ENCODE measurements at regions not wholly inside any gene's neighbourhood (a gene's known extent, or its start where the extent isn't known, plus 50 kb on each side); places are given as distances from the start of the nearest gene placed in this dataset.

DNA sequence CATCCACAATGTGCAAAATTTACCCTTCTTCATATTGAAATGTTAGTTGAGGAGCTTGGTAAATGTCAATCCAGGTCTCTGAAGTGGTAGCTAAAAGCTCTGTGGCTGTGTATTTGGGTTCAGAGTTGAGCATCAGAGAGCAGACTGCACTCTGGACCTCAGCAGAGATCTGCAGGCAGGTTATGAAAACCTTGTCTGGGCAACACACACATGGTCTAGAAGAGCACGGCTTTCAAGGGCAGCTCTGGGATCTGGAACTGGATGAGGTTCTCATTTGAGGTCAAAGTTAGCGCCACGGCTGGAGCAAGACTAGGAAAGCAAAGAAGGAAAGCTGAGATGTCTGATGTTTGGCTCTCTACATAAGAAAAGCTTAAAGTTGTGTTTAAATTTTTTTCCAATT, 243.0 kb downstream of the SH3BP4 start:
- Histone ChIP-seq H3K27me3 (replicated peaks in 1 of 4; ENCODE audit: control insufficient read depth in 3 of 4, extremely low read depth in 1 of 4, insufficient read depth in 3 of 4, low read length in 3 of 4) (peaks cover 0 to 1% (median 0%) of the 10 kb centered on the region in 4 experiments; a peak in 1 of 7 replicates), H3K79me2 (ENCODE audit: control insufficient read depth in 1 of 2, insufficient read depth in 2 of 2, low read length in 2 of 2) (no peaks in the 10 kb centered on the region), H3K9me3 (ENCODE audit: insufficient read depth in 2 of 2, low read depth in 1 of 2, low read length in 1 of 2) (no peaks in the 10 kb centered on the region), H2BK12ac (ENCODE audit: low read depth, low read length) (no peak overlapping the region), H3K23me2 (ENCODE audit: low read depth, low read length) (no peaks in the 10 kb centered on the region), H2AK5ac (ENCODE audit: low read depth, low read length) (no peak overlapping the region), H4K20me1 (replicated peaks in 1 of 2; ENCODE audit: control insufficient read depth in 1 of 2, insufficient read depth in 2 of 2, low read length in 2 of 2) (no peaks in the 10 kb centered on the region), H2AFZ (ENCODE audit: low read length) (no peak overlapping the region), H3K79me1 (ENCODE audit: low read depth, low read length) (no peaks in the 10 kb centered on the region), H3K36me3 (ENCODE audit: control insufficient read depth in 2 of 4, insufficient read depth in 4 of 4, low read length in 3 of 4) (no peaks in the 10 kb centered on the region), H3K4me2 (ENCODE audit: insufficient read depth in 1 of 2, low read depth in 2 of 2, low read length in 2 of 2) (no peak overlapping the region), H2BK120ac (replicated peaks; ENCODE audit: low read depth, low read length) (no peak overlapping the region), H3K23ac (ENCODE audit: insufficient read length) (no peak overlapping the region), H2BK20ac (ENCODE audit: low read length) (no peak overlapping the region), H3K18ac (ENCODE audit: extremely low read depth, low read length) (no peak overlapping the region), H2BK5ac (ENCODE audit: low read depth, low read length) (no peak overlapping the region), H4K91ac (replicated peaks; ENCODE audit: insufficient read length, low read length) (no peak overlapping the region), H2BK15ac (ENCODE audit: low read length) (no peak overlapping the region), H3K4ac (replicated peaks; ENCODE audit: insufficient read length, low read depth, low read length) (no peak overlapping the region), H3K56ac (replicated peaks; ENCODE audit: insufficient read length, low read depth, low read length) (no peak overlapping the region), H3K27ac (ENCODE audit: low read depth, low read length) (no peak overlapping the region), H3K4me3 (ENCODE audit: extremely low read depth in 1 of 4, insufficient read depth in 2 of 4, low read depth in 3 of 4, low read length in 4 of 4) (no peak overlapping the region), H3K14ac (ENCODE audit: insufficient read length) (no peak overlapping the region), H4K8ac (ENCODE audit: extremely low read depth, insufficient read depth, low read length) (no peak overlapping the region), H3K9ac (replicated peaks in 1 of 4; ENCODE audit: extremely low read depth in 1 of 4, low read depth in 3 of 4, low read length in 3 of 4) (no peak overlapping the region), H4K5ac (ENCODE audit: insufficient read length, low read depth, low read length) (no peak overlapping the region), H3K4me1 (replicated peaks in 1 of 4; ENCODE audit: control insufficient read depth in 3 of 4, insufficient read depth in 4 of 4, low read length in 3 of 4) (no peaks in the 10 kb centered on the region)
- TF ChIP-seq SUZ12 (IDR thresholded peaks at IDR 0.05; ENCODE audit: low read length) (no peak), JUND (IDR thresholded peaks at IDR 0.05; ENCODE audit: low read length) (no peak), HDAC6 (IDR thresholded peaks at IDR 0.05; ENCODE audit: low read depth, low read length) (no peak), RBBP5 (IDR thresholded peaks at IDR 0.05; ENCODE audit: borderline replicate concordance, low read depth, low read length) (no peak), SIN3A (conservative IDR thresholded peaks at IDR 0.05 in 1 of 2, IDR thresholded peaks at IDR 0.05 in 1 of 2; ENCODE audit: low read depth in 1 of 2, low read length in 2 of 2) (no peak)
- ChIA-PET POLR2A (ENCODE audit: partially characterized antibody) (interaction anchor here (0.5 kb wide), 1 partner anchor 11 kb away, joined by 3 read pairs; no protein-coding TSS in a partner anchor), CTCF (ENCODE audit: partially characterized antibody) (interaction anchor here (0.6 to 2.6 kb wide), 2 partner anchors 41 to 59 kb away, joined by 3 to 7 read pairs; no protein-coding TSS in a partner anchor)
- no peak for DNase-seq (ENCODE audit: low read depth in 1 of 2, low spot score in 2 of 2)
- no peak for FAIRE-seq
- 98% methylated on average over 3 of the region's 3 CpGs; no CpG with 5 or more reads in 1 of the 2 experiments for WGBS, 2 experiments (ENCODE audit: extremely low coverage in 1 of 2, insufficient coverage in 1 of 2, insufficient read length in 1 of 2, insufficient replicate concordance in 2 of 2, low coverage in 1 of 2, low lambda C conversion rate in 2 of 2, missing lambda C conversion rate in 1 of 2)
